A673 (cell line): ENCODE measurements at regions not wholly inside any gene's neighbourhood (a gene's known extent, or its start where the extent isn't known, plus 50 kb on each side); places are given as distances from the start of the nearest gene placed in this dataset.

Experiments
- CTCF ChIP-seq: fragments of 300-800, 200-600 bp; sonication (generic); conservative IDR thresholded peaks from 2 replicates; pipeline ENCODE4 v1.5.1; 2017; ENCODE audit warnings: low read depth, mild to moderate bottlenecking, antibody characterized with exemption, low read length, moderate library complexity, mixed read lengths
- EZH2 ChIP-seq: fragments of 200-600 bp; sonication (generic); IDR thresholded peaks from 2 replicates; pipeline ENCODE4 v1.6.1; 2017; ENCODE audit warnings: borderline replicate concordance, low read depth, mild to moderate bottlenecking, mixed read lengths, antibody characterized with exemption, low read length; ENCODE audit not compliant: poor library complexity, severe bottlenecking

DNA sequence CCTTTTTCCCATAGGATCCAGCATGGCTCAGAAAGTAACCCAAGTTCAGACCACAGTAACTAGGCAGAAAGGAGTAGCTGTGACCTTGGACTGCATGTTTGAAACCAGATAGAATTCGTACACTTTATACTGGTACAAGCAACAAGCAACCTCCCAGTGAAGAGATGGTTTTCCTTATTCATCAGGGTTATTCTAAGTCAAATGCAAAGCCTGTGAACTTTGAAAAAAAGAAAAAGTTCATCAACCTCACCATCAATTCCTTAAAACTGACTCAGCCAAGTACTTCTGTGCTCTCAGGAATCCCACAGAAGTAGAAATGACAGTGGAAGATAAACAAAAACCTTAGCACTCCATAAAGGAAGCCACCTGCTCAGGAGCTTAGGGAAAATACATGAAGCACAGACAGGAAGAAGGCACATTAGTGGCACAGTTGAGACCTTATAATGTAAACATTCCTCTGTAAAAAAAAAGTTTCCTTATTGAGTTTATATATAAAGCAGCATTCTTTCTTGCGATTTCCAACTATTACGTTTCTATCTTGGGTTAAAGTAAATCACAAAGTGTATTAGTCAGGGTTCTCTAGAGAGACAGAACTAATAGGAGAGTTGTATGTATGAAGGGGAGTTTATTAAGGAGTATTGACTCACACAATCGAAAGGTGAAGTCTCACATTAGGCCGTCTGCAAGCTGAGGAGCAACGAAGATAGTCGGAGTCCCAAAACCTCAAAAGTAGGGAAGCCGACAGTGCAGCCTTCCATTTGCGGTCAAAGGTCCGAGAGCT lies 398.4 kb downstream of the DAD1 start:
- no peak for TF ChIP-seq CTCF
- TF ChIP-seq EZH2 = no peak
